H9 (cell line): ENCODE measurements at regions not wholly inside any gene's neighbourhood (a gene's known extent, or its start where the extent isn't known, plus 50 kb on each side); places are given as distances from the start of the nearest gene placed in this dataset.

Experiments used
- DNase-seq: peaks from one replicate; pipeline ENCODE4 v3.0.0-alpha.2; 2017
- H2AFZ ChIP-seq: one replicate; pipeline ENCODE4 v1.6.1; 2013; ENCODE audit warnings: mild to moderate bottlenecking, low read length, control low read depth, moderate library complexity
- H2AK5ac ChIP-seq: 2 replicates; pipeline ENCODE4 v1.6.1; 2013; ENCODE audit warnings: low read length, control low read depth, mixed read lengths; ENCODE audit not compliant: insufficient read length
- H2BK120ac ChIP-seq: one replicate; pipeline ENCODE4 v1.6.1; 2013; ENCODE audit warnings: low read depth, mild to moderate bottlenecking, low read length, control low read depth, inconsistent platforms; ENCODE audit not compliant: poor library complexity, severe bottlenecking
- H2BK12ac ChIP-seq: 2 replicates; pipeline ENCODE4 v1.6.1; 2013; ENCODE audit warnings: low read length, control low read depth, mixed read lengths, low read depth; ENCODE audit not compliant: insufficient read length
- H2BK15ac ChIP-seq: 2 replicates; pipeline ENCODE4 v1.6.1; 2013; ENCODE audit warnings: low read depth, low read length, control low read depth
- H2BK20ac ChIP-seq: one replicate; pipeline ENCODE4 v1.6.1; 2013; ENCODE audit warnings: low read depth, mild to moderate bottlenecking, low read length, control low read depth, inconsistent platforms; ENCODE audit not compliant: poor library complexity, severe bottlenecking
- H2BK5ac ChIP-seq: 2 replicates; pipeline ENCODE4 v1.6.1; 2013; ENCODE audit warnings: low read length, control low read depth, mixed read lengths; ENCODE audit not compliant: insufficient read length
- H3K14ac ChIP-seq: 2 replicates; pipeline ENCODE4 v1.6.1; 2013; ENCODE audit warnings: low read length, control low read depth; ENCODE audit not compliant: insufficient read depth
- H3K18ac ChIP-seq: 2 replicates; pipeline ENCODE4 v1.6.1; 2013; ENCODE audit warnings: low read depth, mild to moderate bottlenecking, mixed read lengths, low read length, control low read depth; ENCODE audit not compliant: insufficient read length
- H3K23ac ChIP-seq: 2 replicates; pipeline ENCODE4 v1.6.1; 2013; ENCODE audit warnings: low read length, control low read depth, mixed read lengths, low read depth; ENCODE audit not compliant: insufficient read length
- H3K23me2 ChIP-seq: 2 replicates; pipeline ENCODE4 v1.6.1; 2013; ENCODE audit warnings: low read depth, mild to moderate bottlenecking, mixed read lengths, low read length, control low read depth; ENCODE audit not compliant: insufficient read length, poor library complexity, severe bottlenecking
- H3K27ac ChIP-seq: 2 replicates; pipeline ENCODE4 v1.5.1; 2013; ENCODE audit warnings: low read length, control low read depth, mixed read lengths, low read depth; ENCODE audit not compliant: insufficient read length
- H3K27me3 ChIP-seq: 2 replicates; pipeline ENCODE4 v1.6.1; 2013; ENCODE audit warnings: low read length, control low read depth, inconsistent platforms; ENCODE audit not compliant: insufficient read depth
- H3K4ac ChIP-seq: 2 replicates; pipeline ENCODE4 v1.6.1; 2013; ENCODE audit warnings: low read depth, mild to moderate bottlenecking, control low read depth, inconsistent platforms, low read length, moderate library complexity
- H3K4me1 ChIP-seq: 2 replicates; pipeline ENCODE4 v1.6.1; 2013; ENCODE audit warnings: low read length, control low read depth, inconsistent platforms; ENCODE audit not compliant: insufficient read depth
- H3K4me2 ChIP-seq: 2 replicates; pipeline ENCODE4 v1.6.1; 2013; ENCODE audit warnings: low read length, control low read depth, mixed read lengths; ENCODE audit not compliant: insufficient read length, insufficient read depth
- H3K56ac ChIP-seq: 2 replicates; pipeline ENCODE4 v1.6.1; 2013; ENCODE audit warnings: low read depth, mild to moderate bottlenecking, mixed read lengths, low read length, control low read depth; ENCODE audit not compliant: insufficient read length
- H3K79me1 ChIP-seq: 2 replicates; pipeline ENCODE4 v1.6.1; 2013; ENCODE audit warnings: low read depth, mild to moderate bottlenecking, moderate library complexity, low read length, control low read depth, inconsistent platforms; ENCODE audit not compliant: insufficient read depth, poor library complexity, severe bottlenecking
- H3K79me2 ChIP-seq: 2 replicates; pipeline ENCODE4 v1.6.1; 2013; ENCODE audit warnings: low read length, control low read depth, inconsistent platforms; ENCODE audit not compliant: insufficient read depth
- H3K9ac ChIP-seq: 2 replicates; pipeline ENCODE4 v1.6.1; 2013; ENCODE audit warnings: low read length, control low read depth, mixed read lengths; ENCODE audit not compliant: insufficient read length; ENCODE audit errors: extremely low read depth
- H3K9me3 ChIP-seq: one replicate; pipeline ENCODE4 v1.6.1; 2013; ENCODE audit warnings: low read depth, low read length, inconsistent platforms; ENCODE audit not compliant: control insufficient read depth
- H3T11ph ChIP-seq: one replicate; pipeline ENCODE4 v1.6.1; 2013; ENCODE audit warnings: mild to moderate bottlenecking, low read length, control low read depth, inconsistent platforms
- H4K20me1 ChIP-seq: one replicate; pipeline ENCODE4 v1.6.1; 2013; ENCODE audit not compliant: control insufficient read depth, insufficient read length, insufficient read depth
- H4K5ac ChIP-seq: 2 replicates; pipeline ENCODE4 v1.6.1; 2013; ENCODE audit warnings: low read depth, mild to moderate bottlenecking, mixed read lengths, low read length, control low read depth; ENCODE audit not compliant: insufficient read length
- H4K8ac ChIP-seq: replicated peaks from 2 replicates; pipeline ENCODE4 v1.6.1; 2013; ENCODE audit warnings: low read length, control low read depth, mixed read lengths, low read depth; ENCODE audit not compliant: insufficient read length
- H4K91ac ChIP-seq: 2 replicates; pipeline ENCODE4 v1.6.1; 2013; ENCODE audit warnings: low read depth, mild to moderate bottlenecking, moderate library complexity, mixed read lengths, low read length, control low read depth; ENCODE audit not compliant: insufficient read length
- H3K27ac Mint-ChIP-seq, 3 experiments: 2 replicates in 2 of 3; 3 replicates in 1 of 3; pipeline ENCODE4 v1.8.0; 2020 to 2021; ENCODE audit warnings: mixed read lengths in 3 of 3, mild to moderate bottlenecking in 1 of 3, moderate library complexity in 1 of 3
- H3K27me3 Mint-ChIP-seq: 2 replicates; pipeline ENCODE4 v1.8.0; 2021; ENCODE audit warnings: low read depth, mild to moderate bottlenecking, moderate library complexity, mixed read lengths
- H3K36me3 Mint-ChIP-seq, 3 experiments: 2 replicates in 2 of 3; 3 replicates in 1 of 3; pipeline ENCODE4 v1.8.0; 2020 to 2021; ENCODE audit warnings: low read depth in 3 of 3, mixed read lengths in 3 of 3; ENCODE audit not compliant: insufficient read depth in 1 of 3
- H3K4me1 Mint-ChIP-seq, 2 experiments: 2 replicates each; pipeline ENCODE4 v1.8.0; 2020; ENCODE audit warnings: mixed read lengths in 2 of 2
- H3K4me3 Mint-ChIP-seq, 2 experiments: 2 replicates in 1 of 2; 3 replicates in 1 of 2; pipeline ENCODE4 v1.8.0; 2020 to 2021; ENCODE audit warnings: mild to moderate bottlenecking in 2 of 2, mixed read lengths in 2 of 2, moderate library complexity in 1 of 2
- H3K9me3 Mint-ChIP-seq, 2 experiments: 2 replicates in 1 of 2; 3 replicates in 1 of 2; pipeline ENCODE4 v1.8.0; 2020; ENCODE audit warnings: mild to moderate bottlenecking in 2 of 2, mixed read lengths in 2 of 2, moderate library complexity in 1 of 2
- WGBS: extraction: QIAGEN DNeasy Blood & Tissue Kit; methylation state at CpG from one replicate; pipeline ENCODE4 v1.1.7; 2013; ENCODE audit warnings: missing lambda C conversion rate, low lambda C conversion rate, mixed read lengths; ENCODE audit not compliant: insufficient read length; ENCODE audit errors: extremely low coverage; 5-methylcytosine and 5-hydroxymethylcytosine counted together
- TF ChIP-seq, protein P1 (sequence below): fragments of 200-600 bp; sonication (generic); conservative IDR thresholded peaks from 3 replicates; pipeline ENCODE4 v1.8.0; 2021; ENCODE audit warnings: antibody characterized with exemption, mild to moderate bottlenecking

DNA sequence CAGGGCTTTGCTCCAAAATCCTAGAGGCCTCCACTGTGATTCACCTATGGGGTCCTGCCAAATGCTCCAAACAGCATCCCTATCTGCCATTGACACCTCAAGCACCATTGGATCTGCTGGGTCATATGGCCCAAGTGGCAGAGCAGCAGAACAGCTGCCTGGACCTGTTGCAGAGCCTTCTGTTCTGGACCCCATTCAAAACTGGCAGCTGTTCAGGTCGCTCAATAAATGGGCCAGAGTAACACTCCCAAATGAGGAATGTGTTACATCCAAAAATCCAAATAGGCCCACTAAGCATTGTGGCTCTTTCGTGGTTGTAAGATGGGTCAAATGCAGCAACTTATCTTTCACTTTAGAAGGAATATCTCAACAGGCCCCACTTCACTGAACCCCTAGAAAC, 783.6 kb downstream of the DCDC2C start:
- no CpG with 5 or more reads among the region's 2 CpGs for WGBS
- Histone ChIP-seq H3T11ph (no peak overlapping the region), H3K23ac (no peak overlapping the region), H2BK15ac (no peak overlapping the region), H2BK5ac (no peak overlapping the region), H3K79me1 (no peaks in the 10 kb centered on the region), H3K27me3 (no peaks in the 10 kb centered on the region), H3K4me1 (no peaks in the 10 kb centered on the region), H2BK12ac (no peak overlapping the region), H3K18ac (no peak overlapping the region), H2AFZ (no peak overlapping the region), H2BK20ac (no peak overlapping the region), H2BK120ac (no peak overlapping the region), H3K9ac (no peak overlapping the region), H3K56ac (no peak overlapping the region), H3K23me2 (no peaks in the 10 kb centered on the region), H3K4me2 (no peak overlapping the region), H2AK5ac (no peak overlapping the region), H4K8ac (no peak overlapping the region), H3K79me2 (no peaks in the 10 kb centered on the region), H3K4ac (no peak overlapping the region), H3K9me3 (peaks cover 13% of the 10 kb centered on the region), H4K5ac (no peak overlapping the region), H4K20me1 (no peaks in the 10 kb centered on the region), H3K27ac (no peak overlapping the region), H4K91ac (no peak overlapping the region), H3K14ac (no peak overlapping the region)
- Mint-ChIP-seq H3K9me3 (peaks cover 22 to 25% of the 10 kb centered on the region in 2 experiments), H3K27ac (no peak overlapping the region), H3K27me3 (no peaks in the 10 kb centered on the region), H3K36me3 (peaks cover 18 to 19% (median 19%) of the 10 kb centered on the region in 3 experiments), H3K4me1 (no peaks in the 10 kb centered on the region), H3K4me3 (no peak overlapping the region)
- no peak for DNase-seq
- TF ChIP-seq, protein P1, sequence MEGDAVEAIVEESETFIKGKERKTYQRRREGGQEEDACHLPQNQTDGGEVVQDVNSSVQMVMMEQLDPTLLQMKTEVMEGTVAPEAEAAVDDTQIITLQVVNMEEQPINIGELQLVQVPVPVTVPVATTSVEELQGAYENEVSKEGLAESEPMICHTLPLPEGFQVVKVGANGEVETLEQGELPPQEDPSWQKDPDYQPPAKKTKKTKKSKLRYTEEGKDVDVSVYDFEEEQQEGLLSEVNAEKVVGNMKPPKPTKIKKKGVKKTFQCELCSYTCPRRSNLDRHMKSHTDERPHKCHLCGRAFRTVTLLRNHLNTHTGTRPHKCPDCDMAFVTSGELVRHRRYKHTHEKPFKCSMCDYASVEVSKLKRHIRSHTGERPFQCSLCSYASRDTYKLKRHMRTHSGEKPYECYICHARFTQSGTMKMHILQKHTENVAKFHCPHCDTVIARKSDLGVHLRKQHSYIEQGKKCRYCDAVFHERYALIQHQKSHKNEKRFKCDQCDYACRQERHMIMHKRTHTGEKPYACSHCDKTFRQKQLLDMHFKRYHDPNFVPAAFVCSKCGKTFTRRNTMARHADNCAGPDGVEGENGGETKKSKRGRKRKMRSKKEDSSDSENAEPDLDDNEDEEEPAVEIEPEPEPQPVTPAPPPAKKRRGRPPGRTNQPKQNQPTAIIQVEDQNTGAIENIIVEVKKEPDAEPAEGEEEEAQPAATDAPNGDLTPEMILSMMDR: no peak
